HK-2 (cell line): ENCODE measurements at regions not wholly inside any gene's neighbourhood (a gene's known extent, or its start where the extent isn't known, plus 50 kb on each side); places are given as distances from the start of the nearest gene placed in this dataset.
"Not testable (repeated sequence)": the region's sequence is repeated elsewhere in the genome, so short reads cannot be mapped to it uniquely, and the experiment has no call there.

ENCODE experiments used
- DNase-seq: peaks from one replicate; pipeline ENCODE4 v3.0.0-alpha.2; 2018; ENCODE audit not compliant: unreplicated experiment

DNA sequence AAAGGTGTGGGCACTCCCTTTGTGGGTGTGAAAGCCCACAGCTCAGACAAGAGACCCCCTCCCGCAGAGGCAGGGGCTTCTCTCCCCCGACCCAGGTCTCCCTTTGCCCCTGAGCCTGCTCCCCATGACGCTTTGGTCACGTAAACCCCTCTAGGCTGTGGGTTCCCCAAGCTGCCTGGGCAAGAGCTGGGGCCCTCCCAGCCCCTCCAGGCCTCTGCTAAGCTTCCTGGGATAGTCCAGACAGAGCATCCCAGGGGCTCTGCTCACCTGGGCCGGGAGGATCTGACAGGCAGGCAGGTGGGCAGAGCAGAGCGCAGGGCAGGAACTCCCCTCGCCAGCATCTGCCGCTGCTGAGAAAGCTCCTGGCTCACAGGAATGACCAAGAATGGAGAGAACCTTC is 177.3 kb downstream of the BANP start:
- no peak for DNase-seq

DNA sequence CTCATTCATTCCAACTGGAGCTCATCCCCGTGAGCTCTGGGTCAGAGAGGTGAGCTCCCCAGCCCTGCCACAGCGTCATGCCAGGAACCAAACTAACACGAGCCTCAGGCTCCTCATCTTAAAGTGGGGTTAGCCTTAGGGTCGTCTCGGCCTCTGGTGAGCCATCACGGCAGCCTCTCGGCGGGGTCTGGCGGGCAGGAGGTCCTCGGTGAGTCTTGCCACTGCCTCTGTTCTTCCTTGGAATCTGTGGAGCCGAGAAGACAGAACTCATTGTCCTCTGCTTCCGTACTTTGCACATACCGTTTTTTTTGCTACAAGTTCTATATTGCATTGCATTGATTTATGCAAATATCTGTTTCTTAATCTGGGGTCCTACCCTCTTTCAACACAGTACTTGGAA is 177.9 kb downstream of the BANP start:
- DNase-seq: not testable (repeated sequence)

DNA sequence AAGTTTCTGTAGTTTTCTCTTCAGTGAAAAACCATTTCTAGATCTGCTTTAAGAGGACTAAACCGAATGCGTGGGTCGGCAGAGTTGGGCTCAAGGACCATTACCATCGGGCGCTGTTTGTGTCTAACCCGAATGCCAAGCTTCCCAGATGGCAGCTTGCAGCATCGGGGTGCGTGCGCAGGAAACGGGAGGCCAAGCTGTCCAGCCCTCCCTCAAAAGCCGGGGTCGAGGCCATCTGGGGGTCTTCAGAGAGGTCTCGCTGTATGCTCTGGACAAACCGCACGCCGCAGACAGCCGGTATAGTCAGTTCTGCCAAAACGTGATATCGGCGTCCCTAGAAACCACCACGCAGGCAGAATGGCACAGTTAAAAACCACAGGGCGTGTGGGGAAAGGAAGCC is 178.8 kb downstream of the BANP start:
- DNase-seq: no peak

DNA sequence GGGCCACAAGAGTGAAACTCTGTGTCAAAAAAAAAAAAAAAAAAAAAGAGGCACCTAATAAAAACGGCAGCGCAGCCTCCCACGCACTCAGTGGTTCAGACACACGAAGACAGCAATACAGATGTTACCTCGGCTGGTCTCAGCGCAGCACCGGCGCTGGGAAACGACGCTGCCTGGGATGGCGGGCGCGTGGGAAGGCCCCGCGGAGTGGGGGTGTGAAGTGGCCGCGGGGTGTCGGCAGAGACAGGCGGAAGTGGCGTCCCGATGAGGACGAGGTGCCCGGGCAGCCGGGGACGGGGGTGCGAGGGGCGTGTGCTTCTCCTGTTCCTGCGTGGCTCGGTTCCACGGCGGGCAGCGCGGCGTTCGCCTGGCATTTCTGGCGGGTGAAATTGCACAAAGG is 179.4 kb downstream of the BANP start:
- DNase-seq: no peak

DNA sequence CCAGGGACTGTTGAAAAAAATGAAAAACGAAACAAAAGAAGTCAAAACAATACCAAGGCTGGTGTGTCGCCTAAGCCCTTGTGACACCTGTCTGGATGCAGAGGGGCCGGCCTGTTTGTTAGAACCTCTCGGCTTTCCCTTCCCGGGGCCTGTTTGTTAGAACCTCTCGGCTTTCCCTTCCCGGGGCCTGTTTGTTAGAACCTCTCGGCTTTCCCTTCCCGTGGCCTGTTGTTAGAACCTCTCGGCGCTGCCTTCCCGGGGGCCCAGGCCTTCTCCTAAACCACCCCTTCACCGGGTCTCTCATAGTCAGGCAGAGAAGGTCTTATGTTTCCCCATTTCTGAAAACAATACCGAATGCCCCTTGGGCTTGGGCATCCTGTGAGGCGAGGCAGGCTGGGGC is 180.0 kb downstream of the BANP start:
- no peak for DNase-seq

DNA sequence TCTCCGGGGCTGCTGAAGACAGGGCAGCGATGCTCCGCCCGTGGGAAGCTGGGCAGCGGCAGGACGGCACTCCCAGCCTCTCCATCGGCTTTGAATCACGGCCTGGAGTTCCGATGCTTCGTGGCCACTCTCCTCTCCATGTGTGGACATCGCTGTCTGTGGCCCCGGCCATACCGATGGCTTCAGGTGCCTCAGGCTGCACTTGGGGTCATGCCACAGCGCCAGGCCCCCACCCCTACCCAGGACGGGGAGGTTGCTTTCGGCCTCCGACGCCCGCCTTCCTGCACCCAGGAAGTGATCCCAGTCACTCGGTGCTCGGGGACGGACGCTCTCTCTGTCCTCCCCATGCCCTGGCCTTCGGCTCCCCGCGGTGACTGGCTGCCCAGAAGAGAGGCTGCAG is 180.7 kb downstream of the BANP start:
- no peak for DNase-seq

DNA sequence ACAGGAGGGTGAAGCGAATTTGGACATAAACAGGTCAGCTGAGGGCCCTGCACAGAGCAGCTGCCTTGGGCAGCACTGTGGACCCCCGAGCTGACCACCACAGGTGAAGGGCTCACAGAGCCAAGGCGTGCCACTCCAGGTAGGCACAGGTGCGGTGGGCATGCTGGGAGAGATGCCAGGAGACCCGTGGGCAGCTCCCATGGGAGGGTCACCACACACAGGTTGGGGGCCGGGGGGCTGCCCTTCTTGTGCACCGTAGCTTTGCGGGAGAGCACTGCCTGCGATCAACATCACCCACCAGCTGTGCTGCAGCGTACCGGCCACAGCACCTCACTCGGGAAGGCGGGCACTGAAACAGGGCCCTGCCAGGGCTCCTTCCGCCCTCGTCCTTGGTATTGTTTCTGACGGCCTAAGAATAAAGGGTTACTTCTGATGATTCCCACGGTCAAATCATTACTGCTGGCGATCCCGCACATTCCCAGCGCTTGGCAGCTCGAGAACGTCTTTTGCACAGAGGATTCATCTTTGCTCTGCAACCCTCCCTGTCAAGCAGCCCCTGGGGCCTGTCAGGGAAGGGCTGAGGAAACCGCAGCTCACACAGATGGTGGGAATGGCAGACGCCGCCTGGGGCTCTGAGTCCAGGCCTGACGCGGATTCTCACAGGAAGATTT is 181.7 kb downstream of the BANP start:
- DNase-seq: no peak

DNA sequence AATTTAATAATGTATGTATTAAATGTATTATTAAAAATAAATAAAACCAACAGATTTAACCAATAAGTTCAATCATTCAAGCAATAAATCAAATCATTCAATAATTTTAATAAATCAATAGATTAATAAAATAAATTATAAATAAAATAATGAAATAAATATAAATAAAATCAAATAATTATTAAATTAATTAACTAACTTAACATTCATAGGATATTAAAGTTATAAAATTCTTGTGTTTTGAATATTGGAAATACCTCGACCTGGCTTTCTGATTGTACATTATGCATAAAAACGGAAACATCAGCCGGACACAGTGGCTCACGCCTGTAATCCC is 182.2 kb downstream of the BANP start:
- DNase-seq: no peak

DNA sequence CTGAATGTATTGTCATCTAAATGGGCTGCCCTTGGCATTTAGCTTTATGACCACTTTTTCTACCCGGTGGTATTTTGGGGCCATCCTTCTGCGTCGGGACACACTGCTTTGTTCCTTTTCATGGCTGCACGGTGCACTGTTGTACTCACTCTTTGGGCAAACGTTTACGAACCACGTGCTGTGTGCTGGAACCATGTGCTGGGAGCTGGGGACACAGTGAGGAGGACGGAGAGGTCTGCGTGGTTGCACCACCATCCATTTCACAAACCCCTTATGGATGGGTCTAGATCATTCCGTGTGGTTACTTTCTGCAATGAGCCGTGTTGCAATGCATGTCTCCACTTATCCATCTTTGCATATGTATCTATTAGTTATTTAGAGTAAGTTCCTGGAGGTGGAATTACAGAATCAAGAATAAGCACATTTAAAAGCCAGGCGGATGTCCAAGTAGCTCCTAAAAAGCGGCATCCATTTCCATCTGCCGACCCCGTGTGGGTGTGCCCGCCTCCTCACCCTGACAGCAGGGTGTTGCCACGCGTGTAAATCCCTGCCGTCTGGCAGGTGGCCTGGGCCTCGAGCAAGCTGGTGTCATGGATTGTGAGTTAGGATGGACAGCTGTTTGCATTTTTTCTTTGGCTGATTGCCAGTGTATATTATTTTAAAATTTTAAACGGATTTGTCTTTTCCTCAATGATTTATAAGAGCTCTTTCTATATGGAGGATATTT is 183.1 kb downstream of the BANP start:
- DNase-seq: not testable (repeated sequence)

DNA sequence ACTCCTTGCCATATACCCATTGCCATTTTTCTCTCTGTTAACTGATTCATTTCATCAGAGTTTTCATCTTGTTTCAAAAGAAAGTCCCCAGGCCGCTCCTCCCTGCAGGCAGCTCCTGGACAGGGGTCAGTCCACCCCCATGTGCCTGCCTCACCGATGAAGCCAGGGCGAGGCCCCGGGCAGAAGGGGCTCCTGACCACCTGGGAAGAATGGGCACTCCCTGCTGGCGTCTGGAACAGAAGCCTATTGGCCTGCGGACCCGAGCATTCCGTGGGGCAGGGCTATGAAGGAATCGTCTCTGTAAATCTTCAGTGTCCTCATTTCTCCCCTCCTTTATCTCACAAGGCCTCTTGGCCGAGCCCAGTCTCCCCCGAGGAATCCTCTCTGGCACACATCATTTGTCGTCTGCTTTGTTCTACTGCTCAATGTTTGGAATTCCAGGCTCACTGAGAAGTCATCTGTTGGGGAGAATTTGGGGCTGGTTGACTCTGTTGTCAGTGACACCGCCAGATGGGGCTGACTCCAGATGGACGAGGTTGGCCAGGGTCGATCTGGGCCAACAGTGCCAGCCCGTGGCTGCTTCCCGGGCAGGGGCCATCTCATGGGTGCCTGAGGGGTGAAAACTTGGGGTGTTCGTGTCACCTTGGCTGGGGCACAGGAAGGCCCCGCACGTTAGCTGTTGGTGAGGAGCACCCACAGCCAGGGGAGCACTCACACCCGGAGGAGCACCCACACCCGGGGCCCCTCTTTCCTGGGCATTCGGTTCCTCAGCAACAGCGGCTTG is 183.9 kb downstream of the BANP start:
- DNase-seq: not testable (repeated sequence)

DNA sequence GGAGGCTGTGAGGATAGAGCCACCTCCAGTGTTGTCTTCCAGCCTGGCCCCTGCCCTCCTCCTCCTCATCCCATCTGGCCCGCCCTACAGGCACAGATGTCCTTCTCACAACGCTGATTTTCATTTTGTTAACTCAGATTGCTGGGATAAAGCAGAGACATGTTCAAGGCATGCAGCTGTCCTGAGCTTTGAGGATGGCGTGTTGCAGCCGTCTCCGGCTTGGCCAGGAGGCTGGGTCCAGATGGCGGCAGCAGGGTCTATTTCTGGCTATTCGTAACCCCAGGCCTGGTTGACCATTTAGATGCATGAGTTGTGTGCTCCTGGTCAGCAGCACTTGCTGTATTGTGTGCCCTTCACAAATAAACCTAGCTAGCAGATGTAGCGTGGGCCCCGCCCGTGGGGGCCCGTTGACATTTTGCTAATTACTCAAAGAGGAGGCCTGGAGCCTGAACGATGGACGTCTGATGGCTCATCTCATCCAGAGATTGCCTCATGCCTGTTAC is 185.0 kb downstream of the BANP start:
- DNase-seq: not testable (repeated sequence)

DNA sequence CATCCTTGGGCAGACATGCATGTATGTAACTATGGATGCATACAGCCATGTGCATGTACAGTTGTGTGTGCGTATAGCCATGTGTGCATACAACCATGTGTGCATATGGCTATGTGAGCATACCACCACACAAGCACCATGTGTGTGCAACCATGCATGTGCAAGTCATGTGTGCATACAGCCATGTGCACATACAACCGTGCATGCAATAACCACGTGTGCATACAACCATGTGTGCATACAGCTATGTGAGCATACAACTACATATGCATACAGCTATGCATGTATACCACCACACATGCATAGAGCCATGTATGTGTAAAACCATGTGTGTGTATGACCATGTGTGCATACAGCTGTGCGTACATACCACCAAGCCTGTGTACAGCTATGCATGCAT is 185.7 kb downstream of the BANP start:
- DNase-seq: not testable (repeated sequence)

DNA sequence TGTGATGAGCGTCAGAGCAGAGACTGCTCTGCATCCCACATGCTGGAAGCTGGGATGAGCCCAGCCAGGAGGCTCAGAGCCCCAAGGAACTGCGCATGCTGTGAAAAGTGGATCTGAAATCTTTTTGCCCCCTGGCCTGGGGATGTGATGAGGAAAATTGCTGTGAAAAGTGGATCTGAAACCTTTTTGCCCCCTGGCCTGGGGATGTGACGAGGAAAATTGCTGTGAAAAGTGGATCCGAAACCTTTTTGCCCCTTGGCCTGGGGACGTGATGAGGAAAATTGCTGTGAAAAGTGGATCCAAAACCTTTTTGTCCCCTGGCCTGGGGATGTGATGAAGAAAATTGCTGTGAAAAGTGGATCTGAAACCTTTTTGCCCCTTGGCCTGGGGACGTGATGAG is 187.9 kb downstream of the BANP start:
- not testable (repeated sequence) for DNase-seq

DNA sequence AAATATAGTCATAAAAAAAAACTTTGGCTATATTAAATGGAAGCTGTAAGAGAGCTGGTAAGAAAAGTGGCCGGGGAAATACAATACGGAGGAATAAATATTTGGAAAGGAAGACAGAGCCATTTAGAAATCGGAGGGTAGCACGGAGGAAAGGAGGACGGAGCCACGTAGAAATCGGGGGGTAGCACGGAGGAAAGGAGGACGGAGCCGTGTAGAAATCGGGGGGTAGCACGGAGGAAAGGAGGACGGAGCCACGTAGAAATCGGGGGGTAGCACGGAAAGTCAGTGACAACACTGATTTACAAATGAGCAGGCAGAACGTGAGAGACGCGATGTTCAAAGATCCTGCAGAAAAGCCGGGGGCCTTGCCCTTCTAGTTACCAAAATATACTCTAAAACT is 189.0 kb downstream of the BANP start:
- not testable (repeated sequence) for DNase-seq

DNA sequence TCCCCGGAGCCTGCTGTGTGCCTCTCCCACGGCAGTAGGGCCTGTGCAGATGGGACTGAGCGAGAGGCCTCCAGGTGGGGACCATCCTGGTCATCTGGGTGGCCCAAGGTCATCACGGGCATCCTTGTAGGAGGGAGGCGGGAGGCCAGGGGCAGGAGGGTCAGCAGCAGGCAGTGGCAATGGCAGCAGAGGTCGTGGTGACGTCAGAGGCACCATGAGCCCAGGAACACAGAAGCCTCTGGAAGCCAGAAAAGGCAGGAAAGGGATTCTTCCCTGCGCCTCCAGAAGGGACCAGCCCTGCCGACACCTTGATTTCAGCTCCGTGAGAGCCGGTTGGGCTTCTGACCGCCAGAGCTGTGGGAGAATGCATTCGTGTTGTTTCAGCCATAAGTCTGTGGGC is 190.3 kb downstream of the BANP start:
- no peak for DNase-seq

DNA sequence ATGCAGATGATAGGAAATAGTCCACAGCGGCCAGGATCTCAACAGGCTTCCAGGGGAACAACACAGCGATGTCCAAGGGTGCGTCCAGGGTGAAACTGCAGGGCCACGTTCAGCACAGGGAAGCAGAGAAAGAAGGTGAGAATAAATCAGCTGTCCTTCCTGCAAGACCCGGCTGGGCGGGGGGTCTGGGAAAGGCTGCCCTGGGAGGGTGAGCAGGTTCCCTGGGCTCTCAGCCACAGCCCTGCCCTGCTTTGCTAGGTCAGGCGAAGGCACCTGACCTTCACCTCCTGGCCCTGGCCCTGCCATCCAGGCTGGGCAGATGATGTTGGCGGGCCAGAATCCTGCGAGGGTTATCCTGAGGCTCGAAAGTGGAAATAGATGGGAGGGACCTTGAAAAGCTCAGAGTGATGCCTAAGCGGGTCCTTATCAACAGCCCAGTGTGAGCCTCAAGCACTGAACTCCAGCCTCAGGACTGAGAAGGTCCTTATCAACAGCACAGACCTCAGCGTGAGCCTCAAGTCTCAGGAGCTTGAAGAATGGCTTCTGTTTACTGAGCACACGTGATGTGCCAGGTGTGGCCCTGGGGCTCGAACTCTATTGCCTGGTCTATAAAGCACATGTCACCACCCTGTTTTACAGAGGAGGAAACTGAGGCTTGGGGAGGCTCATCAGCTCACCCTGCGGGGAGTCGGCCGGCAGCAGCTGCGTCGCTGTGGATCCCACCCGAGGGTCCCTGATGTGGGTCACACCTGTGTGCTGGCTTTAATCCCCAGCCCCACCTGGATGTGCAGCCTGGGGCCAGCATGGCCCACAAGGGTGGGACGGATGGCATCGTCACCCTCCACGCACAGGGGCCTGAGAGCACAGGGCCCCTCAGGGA is 191.1 kb downstream of the BANP start:
- not testable (repeated sequence) for DNase-seq

DNA sequence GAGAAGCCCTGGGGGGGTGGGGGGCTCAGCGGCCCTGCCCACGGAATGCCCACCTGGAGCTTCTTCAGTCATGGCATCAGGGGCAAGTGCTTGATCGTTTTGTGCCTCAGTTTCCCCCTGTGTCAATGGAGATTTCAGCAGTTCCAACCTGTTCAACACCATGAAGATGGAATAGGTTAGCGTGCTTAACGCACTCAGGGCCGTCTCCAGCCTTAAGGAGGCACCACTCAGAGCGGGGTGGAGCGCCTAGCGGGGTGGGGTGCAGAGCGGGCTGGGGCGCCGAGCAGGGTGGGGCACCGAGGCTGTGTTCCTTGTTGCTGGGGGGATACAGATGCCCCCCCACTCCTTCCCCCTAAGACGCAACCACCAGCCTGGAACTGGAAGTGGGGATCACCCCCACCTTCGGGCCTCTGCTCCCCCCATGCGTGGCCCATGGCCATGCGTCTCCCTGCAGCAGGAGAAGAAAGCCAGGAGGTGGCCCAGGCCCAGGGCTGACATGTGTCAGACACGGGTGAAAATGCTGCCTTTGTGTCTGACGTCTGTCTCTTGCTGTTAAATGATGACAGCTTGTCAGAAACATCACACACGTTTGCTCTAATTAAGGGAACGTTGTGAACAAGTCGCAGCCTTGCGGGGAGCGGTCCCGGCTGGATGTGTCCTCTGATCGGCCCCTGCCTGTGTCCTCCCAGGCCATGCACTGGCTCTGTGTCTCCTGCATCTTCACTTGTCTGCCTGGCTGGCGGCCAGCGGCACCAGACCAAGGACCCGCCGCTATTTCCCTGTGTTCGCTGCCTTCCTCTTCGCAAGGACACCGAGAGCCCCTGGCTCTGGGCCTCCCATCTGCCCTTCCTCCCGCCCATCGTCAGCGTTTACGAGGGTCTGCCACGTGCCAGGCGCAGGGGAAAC is 192.1 kb downstream of the BANP start:
- DNase-seq: not testable (repeated sequence)

DNA sequence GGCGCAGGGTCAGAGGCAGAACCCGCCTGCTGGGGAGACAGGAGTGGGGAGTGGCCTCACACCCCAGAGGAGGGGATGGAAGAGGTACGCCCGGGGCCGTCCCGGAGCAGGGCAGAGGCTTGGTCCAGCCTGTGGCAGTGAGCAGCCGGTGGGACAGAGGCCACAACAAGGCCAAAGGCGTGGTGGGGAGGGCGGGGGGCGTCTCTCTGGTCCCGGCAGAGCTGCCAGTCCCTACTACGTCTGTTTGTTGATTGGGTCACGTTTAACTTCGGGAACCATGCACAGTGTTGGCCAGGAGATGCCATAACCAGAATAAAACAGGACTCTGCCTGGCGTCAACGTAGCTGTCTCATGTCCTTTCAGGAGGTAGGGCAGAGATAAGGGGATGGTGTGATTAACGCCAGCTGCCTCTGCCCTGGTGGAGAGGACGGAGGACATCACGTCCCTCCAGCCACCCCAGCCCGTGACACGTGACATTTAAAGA is 192.8 kb downstream of the BANP start:
- DNase-seq: no peak

DNA sequence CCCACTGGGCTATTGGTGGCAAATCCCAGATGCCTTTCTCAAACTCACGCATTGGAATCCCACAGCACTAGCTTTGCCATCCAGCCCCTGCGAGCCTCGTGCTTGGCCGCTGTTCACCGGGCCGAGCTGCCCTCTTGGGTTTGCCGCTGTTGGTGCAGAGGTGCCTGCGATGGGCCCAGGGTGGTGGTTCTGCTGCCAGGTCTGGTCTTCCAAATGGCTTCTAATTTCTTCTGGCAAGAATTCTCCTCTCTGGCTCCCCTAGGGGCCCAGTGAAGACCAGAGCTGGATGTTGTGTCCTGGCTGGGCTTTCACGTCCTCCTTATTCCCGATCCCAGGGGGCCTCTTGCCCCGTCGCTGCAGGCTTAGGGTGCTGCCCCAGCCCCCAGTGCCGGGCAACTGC is 194.1 kb downstream of the BANP start:
- DNase-seq: not testable (repeated sequence)

DNA sequence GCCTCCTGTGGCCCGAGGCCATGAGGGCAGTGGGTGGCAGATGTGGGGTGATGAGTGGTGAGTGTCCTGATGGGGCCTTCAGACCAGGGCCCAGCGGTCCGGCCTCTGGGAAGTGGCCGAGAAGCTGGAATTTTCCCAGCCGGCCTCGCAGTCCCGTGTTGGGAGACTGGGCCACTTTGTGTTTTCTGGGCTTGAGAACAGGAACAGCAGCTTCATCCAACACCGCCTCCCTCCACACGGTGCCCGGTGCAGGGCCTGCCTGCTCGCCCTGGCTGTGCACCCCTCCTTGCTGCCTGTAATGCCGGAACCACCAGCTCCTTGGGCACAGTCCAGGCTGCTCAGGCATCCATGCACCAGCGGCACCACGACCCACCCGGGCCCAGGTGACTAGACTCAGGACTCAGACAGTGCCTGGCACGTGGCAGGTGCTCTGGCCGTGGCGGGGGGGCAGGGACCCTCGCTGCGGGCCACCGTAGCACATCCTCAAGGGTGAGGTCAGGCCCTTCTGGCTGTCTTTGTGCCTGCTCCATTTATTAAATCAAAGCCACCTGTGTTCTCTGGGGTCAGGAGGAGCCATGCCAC is 194.7 kb downstream of the BANP start:
- not testable (repeated sequence) for DNase-seq
